GM12878 (cell line): ENCODE measurements at regions not wholly inside any gene's neighbourhood (a gene's known extent, or its start where the extent isn't known, plus 50 kb on each side); places are given as distances from the start of the nearest gene placed in this dataset.

Source experiments
- ATAC-seq: fragments of 200-7000 bp; cut with Tn5 transposase; 3 replicates; pipeline ENCODE4 v1.9.1; 2020; ENCODE audit warnings: mild to moderate bottlenecking, moderate library complexity
- BruUV-seq: library from RNA; stranded (reverse); fragments of 400-500 nt; replicated peaks from 2 replicates; lab custom pipeline; 2021; lab: Mats Ljungman, UMichigan
- CTCF ChIA-PET: fragments of 300-600 bp; sonication (Branson Sonifier 250); formaldehyde crosslinking; extraction: SDS; loops from one replicate; lab custom pipeline; 2021; ENCODE audit warnings: inconsistent platforms; lab: Yijun Ruan, JAX
- POLR2A ChIA-PET: fragments of 350-600 bp; formaldehyde crosslinking; extraction: SDS; loops from one replicate; lab custom pipeline; 2021; ENCODE audit warnings: inconsistent platforms; lab: Charles Lee
- RAD21 ChIA-PET: fragments of 300-600 bp; sonication (Branson Sonifier 250); formaldehyde crosslinking; loops from one replicate; lab custom pipeline; 2023; ENCODE audit warnings: antibody characterized with exemption; ENCODE audit not compliant: unreplicated experiment; lab: Charles Lee
- SMC1A ChIA-PET: fragments of 300-600 bp; sonication (Branson Sonifier 250); formaldehyde crosslinking; loops from one replicate; lab custom pipeline; 2023; ENCODE audit not compliant: unreplicated experiment, uncharacterized antibody; lab: Charles Lee
- DNase-seq: peaks from one replicate; pipeline ENCODE4 v3.0.0-alpha.2; 2011; ENCODE audit warnings: low read depth, low spot score
- FAIRE-seq: peaks from 3 replicates; lab custom pipeline; 2011; peaks lifted over from hg19 to GRCh38; lab: Jason Lieb, UNC
- H2AFZ ChIP-seq: 2 replicates; pipeline ENCODE4 v1.6.0; 2011; ENCODE audit warnings: low read depth, low read length, control low read depth; ENCODE audit not compliant: control insufficient read depth
- H3K27ac ChIP-seq: 2 replicates; pipeline ENCODE4 v1.5.1; 2011; ENCODE audit warnings: control low read depth; ENCODE audit not compliant: control insufficient read depth, insufficient read depth
- H3K27me3 ChIP-seq, 2 experiments: replicated peaks in 1 of 2; 2 replicates each; pipeline versions ENCODE4 v1.6.0 to v1.6.1; 2011; ENCODE audit warnings: low read length in 1 of 2; ENCODE audit not compliant: control insufficient read depth in 2 of 2, insufficient read depth in 2 of 2
- H3K36me3 ChIP-seq, 2 experiments: 2 replicates each; pipeline ENCODE4 v1.5.1; 2011; ENCODE audit warnings: low read length in 1 of 2; ENCODE audit not compliant: control insufficient read depth in 2 of 2, insufficient read depth in 2 of 2
- H3K4me1 ChIP-seq: 2 replicates; pipeline ENCODE4 v1.6.1; 2011; ENCODE audit warnings: mild to moderate bottlenecking, low read length, moderate library complexity, mixed read lengths; ENCODE audit not compliant: control insufficient read depth, insufficient read depth
- H3K4me2 ChIP-seq: 2 replicates; pipeline ENCODE4 v1.6.0; 2011; ENCODE audit warnings: control low read depth; ENCODE audit not compliant: control insufficient read depth, insufficient read depth
- H3K4me3 ChIP-seq: fragments of 200-600 bp; sonication (generic); 2 replicates; pipeline ENCODE4 v1.5.1; 2016
- H3K79me2 ChIP-seq: 2 replicates; pipeline ENCODE4 v1.6.0; 2011; ENCODE audit warnings: low read length; ENCODE audit not compliant: control insufficient read depth, insufficient read depth
- H3K9ac ChIP-seq: 2 replicates; pipeline ENCODE4 v1.8.0; 2011; ENCODE audit warnings: low read length, control low read depth, mixed read lengths; ENCODE audit not compliant: control insufficient read depth, insufficient read depth
- H3K9me3 ChIP-seq: replicated peaks from 3 replicates; pipeline ENCODE4 v1.5.1; 2011; ENCODE audit warnings: mild to moderate bottlenecking, low read length; ENCODE audit not compliant: control insufficient read depth, insufficient read depth
- H4K20me1 ChIP-seq: 2 replicates; pipeline ENCODE4 v1.6.0; 2011; ENCODE audit not compliant: control insufficient read depth, insufficient read depth
- CBX3 ChIP-seq: fragments of 200-600 bp; sonication (generic); IDR thresholded peaks from 2 replicates; pipeline ENCODE4 v1.6.1; 2016; ENCODE audit warnings: low read depth, borderline replicate concordance
- CHD2 ChIP-seq: IDR thresholded peaks from 2 replicates; pipeline ENCODE4 v1.6.1; 2011; ENCODE audit warnings: low read depth, low read length, improper control_type of control experiment, borderline replicate concordance
- CREM ChIP-seq: IDR thresholded peaks from 2 replicates; pipeline ENCODE4 v1.6.1; 2014; ENCODE audit warnings: antibody characterized with exemption, low read depth
- ESRRA ChIP-seq: IDR thresholded peaks from 2 replicates; pipeline ENCODE4 v1.6.1; 2012; ENCODE audit warnings: mild to moderate bottlenecking, low read length, improper control_type of control experiment
- HDAC2 ChIP-seq: fragments of 200-600 bp; sonication (generic); IDR thresholded peaks from 2 replicates; pipeline ENCODE4 v1.6.1; 2017
- HDGF ChIP-seq: fragments of 450-650 bp; IDR thresholded peaks from 2 replicates; pipeline ENCODE4 v1.6.1; 2016; ENCODE audit warnings: antibody characterized with exemption
- MTA2 ChIP-seq: fragments of 450-650 bp; IDR thresholded peaks from 2 replicates; pipeline ENCODE4 v1.6.1; 2016; ENCODE audit warnings: low read depth, mild to moderate bottlenecking, moderate library complexity
- MYC ChIP-seq: IDR thresholded peaks from 2 replicates; pipeline ENCODE4 v1.6.1; 2011; ENCODE audit warnings: mild to moderate bottlenecking, low read length, moderate library complexity, inconsistent platforms; ENCODE audit not compliant: insufficient read depth, insufficient replicate concordance, insufficient read length, severe bottlenecking
- NBN ChIP-seq: fragments of 450-650 bp; IDR thresholded peaks from 2 replicates; pipeline ENCODE4 v1.6.1; 2016
- NFIC ChIP-seq: IDR thresholded peaks from 2 replicates; pipeline ENCODE4 v1.6.1; 2012; ENCODE audit warnings: low read depth, mild to moderate bottlenecking, inconsistent platforms, low read length, moderate library complexity
- NR2C1 ChIP-seq: fragments of 450-650 bp; IDR thresholded peaks from 2 replicates; pipeline ENCODE4 v1.6.1; 2017; ENCODE audit warnings: antibody characterized with exemption, mild to moderate bottlenecking, moderate library complexity
- NRF1 ChIP-seq: conservative IDR thresholded peaks from 2 replicates; pipeline ENCODE4 v1.6.1; 2011; ENCODE audit warnings: mild to moderate bottlenecking, low read depth, low read length, improper control_type of control experiment
- RBBP5 ChIP-seq: fragments of 200-600 bp; sonication (generic); conservative IDR thresholded peaks from 2 replicates; pipeline ENCODE4 v1.6.1; 2016
- RFX5 ChIP-seq: IDR thresholded peaks from 2 replicates; pipeline ENCODE4 v1.6.1; 2011; ENCODE audit warnings: low read depth, low read length, improper control_type of control experiment
- SUPT20H ChIP-seq: IDR thresholded peaks from 2 replicates; pipeline ENCODE4 v1.6.1; 2011; ENCODE audit warnings: low read depth, mild to moderate bottlenecking, low read length, moderate library complexity, borderline replicate concordance; ENCODE audit not compliant: control insufficient read depth
- SUZ12 ChIP-seq: fragments of 200-600 bp; sonication (generic); IDR thresholded peaks from one replicate; pipeline ENCODE4 v1.6.1; 2018; ENCODE audit warnings: antibody characterized with exemption, mild to moderate bottlenecking; ENCODE audit not compliant: unreplicated experiment
- TAF1 ChIP-seq: IDR thresholded peaks from 2 replicates; pipeline ENCODE4 v1.6.1; 2011; ENCODE audit warnings: mild to moderate bottlenecking, low read depth, low read length, borderline replicate concordance
- TCF12 ChIP-seq: IDR thresholded peaks from 2 replicates; pipeline ENCODE4 v1.6.1; 2011; ENCODE audit warnings: low read depth, mild to moderate bottlenecking, low read length
- WGBS: methylation state at CpG from one replicate; pipeline ENCODE4 v1.1.6; 2016; ENCODE audit warnings: low lambda C conversion rate; ENCODE audit not compliant: insufficient replicate concordance, insufficient coverage; ENCODE audit errors: missing lambda C conversion rate; 5-methylcytosine and 5-hydroxymethylcytosine counted together
- in situ Hi-C: fragments of 300-500 bp; cut with MboI; formaldehyde crosslinking; loops from 9 replicates; pipeline ENCODE4 v1.14.3; 2018; ENCODE audit warnings: mixed read lengths
- intact Hi-C: fragments of 100-400 bp; cut with micrococcal nuclease; formaldehyde crosslinking; loops from one replicate; pipeline ENCODE4 v1.14.2; 2022; ENCODE audit not compliant: unreplicated experiment
- TF ChIP-seq, protein P1 (sequence below): IDR thresholded peaks from 2 replicates; pipeline ENCODE4 v1.6.1; 2012; ENCODE audit warnings: low read depth, low read length, improper control_type of control experiment

DNA sequence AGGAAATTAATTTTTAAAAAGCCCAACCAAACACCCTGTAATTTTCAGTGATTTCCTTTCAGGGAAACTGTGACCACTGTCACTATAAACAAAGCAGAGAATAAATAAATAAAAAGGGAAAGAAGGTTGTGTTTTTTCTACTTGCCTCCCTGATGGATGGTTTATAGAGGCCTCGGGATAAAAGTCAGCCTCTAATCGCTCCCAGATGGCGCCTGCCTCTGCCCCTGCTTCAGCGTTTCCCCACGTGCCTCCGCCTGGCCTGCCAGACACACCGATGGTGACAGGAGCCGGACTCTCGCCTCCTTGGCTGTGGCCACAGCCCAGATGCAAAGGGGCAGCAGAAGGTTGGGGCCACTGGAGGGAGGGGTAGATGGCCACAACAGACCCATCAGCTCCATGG lies 327.7 kb downstream of the CDC5L start (continued):
- TF ChIP-seq, protein P1, sequence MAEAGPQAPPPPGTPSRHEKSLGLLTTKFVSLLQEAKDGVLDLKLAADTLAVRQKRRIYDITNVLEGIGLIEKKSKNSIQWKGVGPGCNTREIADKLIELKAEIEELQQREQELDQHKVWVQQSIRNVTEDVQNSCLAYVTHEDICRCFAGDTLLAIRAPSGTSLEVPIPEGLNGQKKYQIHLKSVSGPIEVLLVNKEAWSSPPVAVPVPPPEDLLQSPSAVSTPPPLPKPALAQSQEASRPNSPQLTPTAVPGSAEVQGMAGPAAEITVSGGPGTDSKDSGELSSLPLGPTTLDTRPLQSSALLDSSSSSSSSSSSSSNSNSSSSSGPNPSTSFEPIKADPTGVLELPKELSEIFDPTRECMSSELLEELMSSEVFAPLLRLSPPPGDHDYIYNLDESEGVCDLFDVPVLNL: no peak
- no peak for TF ChIP-seq HDAC2
- TF ChIP-seq NRF1: no peak
- TF ChIP-seq, all 136 proteins: peak for 0

DNA sequence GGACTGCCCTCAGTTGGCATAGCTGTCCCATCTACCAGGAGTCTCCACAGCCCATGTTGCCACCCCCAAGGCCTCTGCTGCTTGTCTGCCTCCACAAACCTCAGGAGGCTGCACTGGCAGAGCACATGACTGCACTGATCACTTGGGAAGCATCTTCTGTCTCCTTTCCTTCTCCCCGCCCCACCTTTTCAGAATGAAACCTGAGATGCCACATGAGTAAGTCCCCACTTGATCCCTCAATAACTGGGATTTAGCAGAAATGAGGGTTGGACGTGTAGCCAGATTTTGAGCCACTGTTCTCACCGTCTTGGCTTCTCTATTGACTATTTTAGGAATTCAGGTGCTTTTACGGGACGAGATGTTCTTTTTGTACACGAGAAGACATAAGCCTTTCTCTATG lies 328.4 kb downstream of the CDC5L start:
- RAD21 ChIA-PET: no interaction called here
- no peak for ATAC-seq

DNA sequence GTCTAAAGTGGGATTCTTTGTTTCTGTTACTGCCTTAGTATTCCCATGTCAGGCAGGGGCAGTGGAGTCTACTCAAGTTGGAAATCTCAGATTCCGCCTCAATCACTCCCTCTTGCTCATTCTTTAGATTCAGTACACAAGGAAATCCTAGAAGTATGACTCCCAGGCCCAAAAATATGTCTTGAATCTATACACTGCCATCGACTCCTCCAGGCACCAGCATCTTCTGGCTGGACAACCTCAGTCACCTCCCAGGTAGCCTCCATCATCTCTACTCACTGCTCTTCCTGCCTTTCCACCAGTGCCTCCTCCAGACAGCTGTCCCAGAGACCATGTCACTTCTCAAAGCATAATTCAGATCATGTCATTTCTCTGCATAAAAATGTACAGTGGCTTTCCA lies 329.9 kb downstream of the CDC5L start:
- in situ Hi-C loops (no loop called here), intact Hi-C loops (no loop called here)
- Histone ChIP-seq H3K4me2 (no peak overlapping the region), H2AFZ (no peak overlapping the region), H3K4me3 (no peak overlapping the region), H3K9ac (no peak overlapping the region), H3K36me3 (no peaks in the 10 kb centered on the region), H3K9me3 (no peaks in the 10 kb centered on the region), H3K27ac (no peak overlapping the region), H4K20me1 (no peaks in the 10 kb centered on the region), H3K4me1 (peaks cover 8% of the 10 kb centered on the region), H3K27me3 (no peaks in the 10 kb centered on the region; a peak in 1 of 4 replicates), H3K79me2 (no peaks in the 10 kb centered on the region)
- BruUV-seq: no TSS peak
- ChIA-PET POLR2A (interaction anchor here (0.7 kb wide), 1 partner anchor 70 kb away, joined by 4 read pairs; no protein-coding TSS in a partner anchor), SMC1A (interaction anchor here (0.7 to 1.5 kb wide), 3 partner anchors 8 to 94 kb away, joined by 3 to 4 read pairs (median 3); no protein-coding TSS in a partner anchor), CTCF (interaction anchor here (1.1 kb wide), 1 partner anchor 13 kb away, joined by 3 read pairs; no protein-coding TSS in a partner anchor), RAD21 (no interaction called here)
- 25% methylated on average over 2 of the region's 2 CpGs for WGBS
- ATAC-seq (no peak), FAIRE-seq (no peak), DNase-seq (no peak)
- TF ChIP-seq RBBP5: no peak
- TF ChIP-seq MYC: no peak
- no peak for TF ChIP-seq SUPT20H
- TF ChIP-seq CBX3: no peak
- TF ChIP-seq NFIC: no peak
- TF ChIP-seq MTA2: no peak
- TF ChIP-seq RFX5: no peak
- no peak for TF ChIP-seq HDGF
- no peak for TF ChIP-seq SUZ12
- TF ChIP-seq CREM: no peak
- TF ChIP-seq CHD2: no peak
- no peak for TF ChIP-seq NR2C1
- TF ChIP-seq TAF1: no peak
- TF ChIP-seq TCF12: no peak
- TF ChIP-seq ESRRA: no peak

More for the DNA sequence above, 328.4 kb downstream of the CDC5L start:
- no peaks in the 10 kb centered on the region for H3K4me1 ChIP-seq
- intact Hi-C loops: no loop called here
- no peak for TF ChIP-seq NBN
- TF ChIP-seq, all 136 proteins: peak for 0
- DNase-seq (no peak), FAIRE-seq (no peak)
- Histone ChIP-seq H3K27ac (no peak overlapping the region), H3K4me3 (no peak overlapping the region), H3K27me3 (no peaks in the 10 kb centered on the region; a peak in 1 of 4 replicates), H3K4me2 (no peak overlapping the region), H4K20me1 (no peaks in the 10 kb centered on the region), H3K9ac (no peak overlapping the region), H3K36me3 (no peaks in the 10 kb centered on the region), H3K9me3 (no peaks in the 10 kb centered on the region), H2AFZ (no peak overlapping the region), H3K79me2 (no peaks in the 10 kb centered on the region)
- CTCF ChIA-PET: no interaction called here
- SMC1A ChIA-PET: no interaction called here
- no TSS peak for BruUV-seq
- POLR2A ChIA-PET: no interaction called here
- in situ Hi-C loops: no loop called here
- WGBS: 19% methylated on average over 6 of the region's 6 CpGs
